ENCODE measurements at regions not wholly inside any gene's neighbourhood (a gene's known extent, or its start where the extent isn't known, plus 50 kb on each side); places are given as distances from the start of the nearest gene placed in this dataset.

GRCh38 chr22:48098243-48098920 is 1335.9 kb downstream of the TBC1D22A start:
- no peak for TF ChIP-seq CTCF (IDR thresholded peaks at IDR 0.05)
- no peak for TF ChIP-seq ZFX (IDR thresholded peaks at IDR 0.05; ENCODE audit: borderline replicate concordance)
